GM21515 (cell line): ENCODE measurements at regions not wholly inside any gene's neighbourhood (a gene's known extent, or its start where the extent isn't known, plus 50 kb on each side); places are given as distances from the start of the nearest gene placed in this dataset.
"Not testable (repeated sequence)": the region's sequence is repeated elsewhere in the genome, so short reads cannot be mapped to it uniquely, and the experiment has no call there.

Experiments used
- ATAC-seq: cut with Tn5 transposase; IDR thresholded peaks from one replicate; pipeline ENCODE4 v1.9.1; 2021; ENCODE audit not compliant: unreplicated experiment

DNA sequence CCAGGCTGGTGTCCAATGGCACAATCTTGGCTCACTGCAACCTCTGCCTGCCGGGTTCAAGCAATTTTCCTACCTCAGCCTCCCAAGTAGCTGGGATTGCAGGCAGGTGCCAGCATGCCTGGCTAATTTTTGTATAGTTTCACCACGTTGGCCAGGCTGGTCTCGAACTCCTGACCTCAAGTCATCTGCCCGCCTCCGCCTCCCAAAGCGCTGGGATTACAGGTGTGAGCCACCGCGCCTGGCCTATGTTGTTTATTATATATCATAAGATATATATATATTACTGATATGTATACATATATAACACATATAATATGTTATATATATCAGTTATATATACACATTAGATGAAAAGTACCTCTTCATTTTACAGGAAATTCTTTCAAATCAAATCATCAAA lies 914.7 kb downstream of the FOXD4L5 start:
- not testable (repeated sequence) for ATAC-seq

DNA sequence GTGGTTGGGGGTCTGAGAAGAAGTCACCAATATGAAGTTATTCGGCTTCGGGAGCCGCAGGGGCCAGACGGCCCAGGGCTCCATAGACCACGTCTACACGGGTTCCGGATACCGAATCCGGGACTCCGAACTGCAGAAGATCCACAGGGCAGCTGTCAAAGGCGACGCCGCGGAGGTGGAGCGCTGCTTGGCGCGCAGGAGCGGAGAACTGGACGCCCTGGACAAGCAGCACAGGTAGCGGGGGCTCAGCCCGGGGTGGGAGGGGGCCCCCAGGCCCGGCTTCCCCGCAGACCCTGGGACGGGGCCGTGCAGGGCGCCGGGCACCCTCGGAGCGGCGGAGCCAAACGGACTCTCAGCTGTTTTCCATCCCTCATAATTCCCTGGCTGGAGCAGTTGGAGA lies 915.4 kb downstream of the FOXD4L5 start:
- not testable (repeated sequence) for ATAC-seq

DNA sequence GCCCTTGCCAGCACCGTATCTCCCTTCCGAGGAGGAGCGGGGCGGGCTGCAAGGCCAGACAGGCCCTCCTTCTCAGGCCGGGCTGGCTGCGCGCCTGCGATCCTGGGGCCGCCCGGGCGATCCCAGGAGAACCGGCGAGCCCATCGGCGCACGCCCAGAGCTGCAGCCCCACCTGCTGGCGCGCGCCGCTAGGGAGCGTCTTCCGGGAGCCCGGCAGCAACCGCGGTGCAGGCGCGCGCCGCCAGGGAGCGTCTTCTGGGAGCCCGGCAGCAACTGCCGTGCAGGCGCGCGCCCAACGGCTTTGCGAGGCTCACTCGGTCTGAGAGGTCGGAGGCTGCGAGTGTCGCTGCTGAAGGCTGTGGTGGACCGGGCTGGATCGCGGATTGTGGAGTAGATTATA lies 915.9 kb downstream of the FOXD4L5 start:
- ATAC-seq: peak; percentile 98

DNA sequence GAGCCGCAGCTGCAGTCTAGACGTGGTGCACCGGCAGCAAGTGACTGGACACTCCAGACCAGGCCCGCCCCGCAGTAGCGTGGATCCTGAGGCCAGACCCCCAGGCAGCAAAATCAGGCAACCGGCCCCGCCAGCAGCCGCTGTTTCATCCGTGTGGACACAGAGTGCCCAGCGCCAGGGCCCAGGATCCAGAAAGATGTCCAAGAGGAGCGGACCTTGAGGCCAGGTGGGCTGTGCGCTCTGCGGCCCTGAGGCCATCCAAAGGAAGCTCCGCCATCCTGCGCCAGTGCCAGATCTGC lies 916.4 kb downstream of the FOXD4L5 start:
- ATAC-seq: not testable (repeated sequence)

- not testable (repeated sequence) for ATAC-seq
Measured at GRCh38 chr9:64367826-64368643, 917.0 kb downstream of the FOXD4L5 start.
